HCT116 (cell line): ENCODE measurements at regions not wholly inside any gene's neighbourhood (a gene's known extent, or its start where the extent isn't known, plus 50 kb on each side); places are given as distances from the start of the nearest gene placed in this dataset.

Experiments
- CTCF ChIP-seq, 3 experiments: fragments of 200-600 bp in 1 of 3; sonication (generic) in 1 of 3; IDR thresholded peaks in 2 of 3; conservative IDR thresholded peaks in 1 of 3; 2 replicates each; pipeline ENCODE4 v1.5.1; 2012 to 2017; ENCODE audit warnings: low read depth in 2 of 3, low read length in 2 of 3, antibody characterized with exemption in 1 of 3, borderline replicate concordance in 1 of 3, control low read depth in 1 of 3, mild to moderate bottlenecking in 1 of 3, mixed read lengths in 1 of 3, mixed run types in 1 of 3, moderate library complexity in 1 of 3; ENCODE audit not compliant: insufficient read depth in 1 of 3
- EZH2 ChIP-seq: fragments of 200-600 bp; sonication (generic); IDR thresholded peaks from 2 replicates; pipeline ENCODE4 v1.6.1; 2017; ENCODE audit warnings: antibody characterized with exemption, mixed run types
- POLR2AphosphoS5 ChIP-seq: IDR thresholded peaks from 2 replicates; pipeline ENCODE4 v1.6.1; 2011; ENCODE audit warnings: mild to moderate bottlenecking, low read depth, low read length, moderate library complexity

GRCh38 chr15:34496207-34496995 is 58.8 kb upstream of the GOLGA8A start:
- TF ChIP-seq POLR2AphosphoS5 (no peak), CTCF (IDR thresholded peaks at IDR 0.05 in 2 of 3, conservative IDR thresholded peaks at IDR 0.05 in 1 of 3; ENCODE audit: borderline replicate concordance in 1 of 3, insufficient read depth in 1 of 3, low read depth in 2 of 3, low read length in 2 of 3) (no peak), EZH2 (no peak)
